SW480 (cell line): ENCODE measurements at regions not wholly inside any gene's neighbourhood (a gene's known extent, or its start where the extent isn't known, plus 50 kb on each side); places are given as distances from the start of the nearest gene placed in this dataset.

ENCODE experiments used
- DNase-seq: peaks from one replicate; pipeline ENCODE4 v3.0.0-alpha.2; 2016; ENCODE audit warnings: low spot score

GRCh38 chr6:108778421-108779186 is 69.6 kb upstream of the ARMC2 start:
- DNase-seq = no peak

- no peak for DNase-seq
Measured at GRCh38 chr6:108779536-108780275, 68.5 kb upstream of the ARMC2 start.

GRCh38 chr6:108780784-108781183 is 67.4 kb upstream of the ARMC2 start:
- DNase-seq = no peak

- no peak for DNase-seq
Measured at GRCh38 chr6:108781419-108782100, 66.7 kb upstream of the ARMC2 start.

- DNase-seq = peak; percentile 72
Measured at GRCh38 chr6:108782179-108783041, 65.8 kb upstream of the ARMC2 start.

- DNase-seq = no peak
Measured at GRCh38 chr6:108785653-108786052, 62.6 kb upstream of the ARMC2 start.

GRCh38 chr6:108788416-108788815 is 59.8 kb upstream of the ARMC2 start:
- DNase-seq = no peak

GRCh38 chr6:108789475-108789874 is 58.7 kb upstream of the ARMC2 start:
- DNase-seq = no peak

GRCh38 chr6:108791700-108792099 is 56.5 kb upstream of the ARMC2 start:
- no peak for DNase-seq

- DNase-seq = peak; percentile 20
Measured at GRCh38 chr6:108793516-108794251, 54.5 kb upstream of the ARMC2 start.

GRCh38 chr6:108795122-108795521 is 53.1 kb upstream of the ARMC2 start:
- no peak for DNase-seq

GRCh38 chr6:108795814-108796213 is 52.4 kb upstream of the ARMC2 start:
- DNase-seq = no peak

- DNase-seq = no peak
Measured at GRCh38 chr6:108796875-108797274, 51.3 kb upstream of the ARMC2 start.

GRCh38 chr6:108797951-108798669 is 50.1 kb upstream of the ARMC2 start:
- no peak for DNase-seq
